ENCODE measurements at regions not wholly inside any gene's neighbourhood (a gene's known extent, or its start where the extent isn't known, plus 50 kb on each side); places are given as distances from the start of the nearest gene placed in this dataset.

- TF ChIP-seq CTCF (IDR thresholded peaks at IDR 0.05) (no peak), ZFX (IDR thresholded peaks at IDR 0.05; ENCODE audit: borderline replicate concordance) (no peak)
Measured at GRCh38 chr14:47790477-47790876, 115.1 kb upstream of the MDGA2 start.

Measured in 22Rv1 (cell line).